HepG2 (cell line): ENCODE measurements at regions not wholly inside any gene's neighbourhood (a gene's known extent, or its start where the extent isn't known, plus 50 kb on each side); places are given as distances from the start of the nearest gene placed in this dataset.

Experiments
- CTCF ChIP-seq: sonication (generic); formaldehyde crosslinking; IDR thresholded peaks from 2 replicates; pipeline ENCODE4 v1.5.0; 2020; ENCODE audit warnings: mild to moderate bottlenecking, missing genetic modification reagents, moderate library complexity
- EHMT2 ChIP-seq: fragments of 200-600 bp; sonication (generic); IDR thresholded peaks from 2 replicates; pipeline ENCODE4 v1.7.0; 2017; ENCODE audit warnings: antibody characterized with exemption, low read depth, low read length, borderline replicate concordance
- MNT ChIP-seq: fragments of 450-650 bp; IDR thresholded peaks from 2 replicates; pipeline ENCODE4 v1.6.1; 2016
- NFYC ChIP-seq: IDR thresholded peaks from 2 replicates; pipeline ENCODE4 v1.6.1; 2016; ENCODE audit warnings: missing genetic modification reagents, missing compliant biosample characterization
- REST ChIP-seq, 2 experiments: IDR thresholded peaks; 2 replicates each; pipeline ENCODE4 v1.6.1; 2011 to 2012; ENCODE audit warnings: low read length in 2 of 2, borderline replicate concordance in 1 of 2, low read depth in 1 of 2, mild to moderate bottlenecking in 1 of 2, moderate library complexity in 1 of 2
- USF2 ChIP-seq, 2 experiments: sonication (generic) in 1 of 2; formaldehyde crosslinking in 1 of 2; IDR thresholded peaks; 2 replicates each; pipeline versions ENCODE4 v1.5.1 to v1.6.1; 2011 to 2020; ENCODE audit warnings: borderline replicate concordance in 1 of 2, low read depth in 1 of 2, low read length in 1 of 2, mild to moderate bottlenecking in 1 of 2, missing genetic modification reagents in 1 of 2, moderate library complexity in 1 of 2
- ZNF121 ChIP-seq: sonication (generic); formaldehyde crosslinking; IDR thresholded peaks from 2 replicates; pipeline ENCODE4 v1.5.0; 2020; ENCODE audit warnings: mild to moderate bottlenecking, missing genetic modification reagents
- ZNF546 ChIP-seq: sonication (generic); formaldehyde crosslinking; conservative IDR thresholded peaks from 2 replicates; pipeline ENCODE4 v1.8.1; 2023; ENCODE audit warnings: mild to moderate bottlenecking, missing genetic modification reagents
- ZSCAN9 ChIP-seq: IDR thresholded peaks from 2 replicates; pipeline ENCODE4 v1.6.1; 2016; ENCODE audit warnings: borderline replicate concordance

GRCh38 chr10:118937226-118937625 is 92.3 kb upstream of the NANOS1 start:
- no peak for TF ChIP-seq CTCF (CRISPR knock-in tag)
- TF ChIP-seq ZNF121 (CRISPR knock-in tag): no peak
- no peak for TF ChIP-seq USF2 (IDR thresholded peaks at IDR 0.05; ENCODE audit: low read depth, low read length)
- no peak for TF ChIP-seq USF2 (CRISPR knock-in tag; IDR thresholded peaks at IDR 0.05; ENCODE audit: borderline replicate concordance)
- no peak for TF ChIP-seq REST (IDR thresholded peaks at IDR 0.05; ENCODE audit: borderline replicate concordance in 1 of 2, low read depth in 1 of 2, low read length in 2 of 2)
- TF ChIP-seq ZNF546 (CRISPR knock-in tag): no peak
- TF ChIP-seq NFYC: no peak
- no peak for TF ChIP-seq EHMT2
- TF ChIP-seq ZSCAN9 (CRISPR knock-in tag): no peak
- no peak for TF ChIP-seq MNT
